Lower lobe of right lung (tissue), 2 donors: ENCODE measurements at regions not wholly inside any gene's neighbourhood (a gene's known extent, or its start where the extent isn't known, plus 50 kb on each side); places are given as distances from the start of the nearest gene placed in this dataset.

Source experiments
- ATAC-seq, 2 donors: fragments of 200-7000 bp; cut with Tn5 transposase; one replicate each; pipeline ENCODE4 v1.9.1; 2020 to 2022; ENCODE audit warnings: mild to moderate bottlenecking in 2 of 2, moderate library complexity in 2 of 2
- DNase-seq: peaks from one replicate; pipeline ENCODE4 v3.0.0-alpha.2; 2020
- H3K27ac ChIP-seq: fragments of 200-600 bp; one replicate; pipeline ENCODE4 v1.8.0; 2022
- H3K27me3 ChIP-seq: fragments of 200-600 bp; one replicate; pipeline ENCODE4 v1.8.0; 2022; ENCODE audit warnings: low read depth
- H3K36me3 ChIP-seq: fragments of 200-600 bp; one replicate; pipeline ENCODE4 v1.8.0; 2022; ENCODE audit warnings: mild to moderate bottlenecking
- H3K4me1 ChIP-seq: fragments of 200-600 bp; one replicate; pipeline ENCODE4 v1.8.0; 2022
- H3K4me3 ChIP-seq: fragments of 200-600 bp; one replicate; pipeline ENCODE4 v1.8.0; 2022; ENCODE audit warnings: mild to moderate bottlenecking
- H3K9me3 ChIP-seq: fragments of 200-600 bp; one replicate; pipeline ENCODE4 v1.8.0; 2022
- intact Hi-C: fragments of 100-400 bp; cut with DNase I; formaldehyde crosslinking; loops from one replicate; pipeline ENCODE4 v1.11.0; 2022
- TF ChIP-seq, protein P1 (sequence below): fragments of 200-600 bp; IDR thresholded peaks from one replicate; pipeline ENCODE4 v1.8.0; 2022; ENCODE audit warnings: antibody characterized with exemption, mild to moderate bottlenecking
- donor health status: DM: no; HTN: yes; CAD: no; lungs with severe emphysema.

DNA sequence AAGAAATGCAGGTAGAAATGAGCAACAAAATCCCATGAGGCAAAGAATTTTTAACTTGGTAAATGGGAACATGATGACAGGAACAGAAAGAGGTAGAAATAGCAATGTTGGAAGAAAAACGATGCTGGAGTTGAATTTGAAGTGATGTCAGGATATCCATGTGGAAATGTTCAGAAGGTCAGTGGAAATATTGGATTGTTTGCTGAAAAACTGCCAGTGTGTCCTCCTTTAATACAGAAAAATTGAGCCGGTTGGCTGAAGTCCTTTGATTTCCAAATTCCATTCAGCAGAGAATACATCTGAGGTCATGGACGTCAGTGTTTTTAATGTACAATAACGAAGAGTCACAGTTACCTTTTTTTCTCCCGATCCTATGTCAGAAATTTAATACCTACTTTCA, 110.0 kb upstream of the DMAC1 start:
- no peak for DNase-seq
- H3K27me3 ChIP-seq, result no peaks in the 10 kb centered on the region
- TF ChIP-seq, protein P1, sequence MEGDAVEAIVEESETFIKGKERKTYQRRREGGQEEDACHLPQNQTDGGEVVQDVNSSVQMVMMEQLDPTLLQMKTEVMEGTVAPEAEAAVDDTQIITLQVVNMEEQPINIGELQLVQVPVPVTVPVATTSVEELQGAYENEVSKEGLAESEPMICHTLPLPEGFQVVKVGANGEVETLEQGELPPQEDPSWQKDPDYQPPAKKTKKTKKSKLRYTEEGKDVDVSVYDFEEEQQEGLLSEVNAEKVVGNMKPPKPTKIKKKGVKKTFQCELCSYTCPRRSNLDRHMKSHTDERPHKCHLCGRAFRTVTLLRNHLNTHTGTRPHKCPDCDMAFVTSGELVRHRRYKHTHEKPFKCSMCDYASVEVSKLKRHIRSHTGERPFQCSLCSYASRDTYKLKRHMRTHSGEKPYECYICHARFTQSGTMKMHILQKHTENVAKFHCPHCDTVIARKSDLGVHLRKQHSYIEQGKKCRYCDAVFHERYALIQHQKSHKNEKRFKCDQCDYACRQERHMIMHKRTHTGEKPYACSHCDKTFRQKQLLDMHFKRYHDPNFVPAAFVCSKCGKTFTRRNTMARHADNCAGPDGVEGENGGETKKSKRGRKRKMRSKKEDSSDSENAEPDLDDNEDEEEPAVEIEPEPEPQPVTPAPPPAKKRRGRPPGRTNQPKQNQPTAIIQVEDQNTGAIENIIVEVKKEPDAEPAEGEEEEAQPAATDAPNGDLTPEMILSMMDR, result no peak

GRCh38 chr9:7907551-7908337, 108.2 kb upstream of the DMAC1 start:
- Histone ChIP-seq H3K4me3 (no peak overlapping the region), H3K4me1 (no peaks in the 10 kb centered on the region), H3K36me3 (no peaks in the 10 kb centered on the region), H3K9me3 (no peaks in the 10 kb centered on the region), H3K27ac (no peak overlapping the region), H3K27me3 (no peaks in the 10 kb centered on the region)
- DNase-seq (no peak), ATAC-seq (no peak)
- TF ChIP-seq, protein P1, result no peak
- intact Hi-C loops, result no loop called here

More for the DNA sequence above, 110.0 kb upstream of the DMAC1 start:
- Histone ChIP-seq H3K9me3 (no peaks in the 10 kb centered on the region), H3K27ac (no peak overlapping the region), H3K4me1 (no peaks in the 10 kb centered on the region), H3K36me3 (no peaks in the 10 kb centered on the region), H3K4me3 (no peak overlapping the region)
- intact Hi-C loops, result no loop called here
- ATAC-seq, result no peak

GRCh38 chr9:7906783-7907550, 107.4 kb upstream of the DMAC1 start:
- no peak for ATAC-seq
- no peak for DNase-seq
- TF ChIP-seq, protein P1, result no peak
- no peaks in the 10 kb centered on the region for H3K9me3 ChIP-seq
- H3K27me3 ChIP-seq, result no peaks in the 10 kb centered on the region
- H3K4me3 ChIP-seq, result no peak overlapping the region
- no peaks in the 10 kb centered on the region for H3K4me1 ChIP-seq
- no peak overlapping the region for H3K27ac ChIP-seq
- H3K36me3 ChIP-seq, result no peaks in the 10 kb centered on the region
- intact Hi-C loops, result no loop called here

- TF ChIP-seq, protein P1, result no peak
- intact Hi-C loops, result no loop called here
- Histone ChIP-seq H3K36me3 (no peaks in the 10 kb centered on the region), H3K27me3 (no peaks in the 10 kb centered on the region), H3K4me1 (no peaks in the 10 kb centered on the region), H3K4me3 (no peak overlapping the region), H3K27ac (no peak overlapping the region), H3K9me3 (no peaks in the 10 kb centered on the region)
- peak; percentile 42 to 90 for ATAC-seq
- no peak for DNase-seq
Observed at GRCh38 chr9:7901621-7902020, 102.0 kb upstream of the DMAC1 start.

DNA sequence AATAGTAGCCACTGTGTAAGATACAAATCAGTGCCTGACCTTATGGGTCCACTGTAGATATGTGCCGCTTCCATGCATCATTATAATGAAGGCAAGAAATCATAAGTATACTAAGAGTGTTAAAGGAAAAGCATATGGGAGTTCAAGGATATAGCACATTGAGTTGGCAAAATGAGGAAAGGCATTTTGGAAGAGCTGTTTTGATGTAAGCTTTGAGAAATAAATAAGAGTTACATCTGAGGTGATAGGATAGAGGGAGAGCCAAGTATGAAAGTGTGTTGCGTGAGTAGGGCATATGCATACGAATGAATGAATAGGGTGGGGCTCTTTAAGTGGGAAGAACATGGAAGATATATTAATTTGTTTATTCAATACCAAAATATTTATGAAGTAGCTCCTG, 101.0 kb upstream of the DMAC1 start:
- no peak for DNase-seq
- ATAC-seq, result no peak
- Histone ChIP-seq H3K4me1 (no peaks in the 10 kb centered on the region), H3K36me3 (no peaks in the 10 kb centered on the region), H3K4me3 (no peak overlapping the region), H3K27me3 (no peaks in the 10 kb centered on the region), H3K27ac (no peak overlapping the region), H3K9me3 (no peaks in the 10 kb centered on the region)
- TF ChIP-seq, protein P1, result no peak
- intact Hi-C loops, result no loop called here
